ENCODE measurements at regions not wholly inside any gene's neighbourhood (a gene's known extent, or its start where the extent isn't known, plus 50 kb on each side); places are given as distances from the start of the nearest gene placed in this dataset.
"Not testable (repeated sequence)": the region's sequence is repeated elsewhere in the genome, so short reads cannot be mapped to it uniquely, and the experiment has no call there.

- DNase-seq: not testable (repeated sequence)
Observed at GRCh38 chr6:27826612-27826985, 85.6 kb downstream of the OR2B2 start.

GRCh38 chr6:27825848-27826611 is 86.2 kb downstream of the OR2B2 start:
- DNase-seq: not testable (repeated sequence)

- no peak for DNase-seq
Observed at GRCh38 chr6:27825025-27825793, 87.0 kb downstream of the OR2B2 start.

- DNase-seq: peak in 1 of 51 donors; percentile 56
Observed at GRCh38 chr6:27824211-27825024, 87.8 kb downstream of the OR2B2 start.

GRCh38 chr6:27823714-27824210 is 88.4 kb downstream of the OR2B2 start:
- peak in 7 of 51 donors; percentile 11 to 54 (median 29) for DNase-seq

- DNase-seq: no peak
Observed at GRCh38 chr6:27816906-27817305, 95.3 kb downstream of the OR2B2 start.

GRCh38 chr6:27814665-27815424 is 97.4 kb downstream of the OR2B2 start:
- peak in 4 of 51 donors; percentile 5 to 54 (median 23) for DNase-seq

GRCh38 chr6:27814415-27814664 is 97.9 kb downstream of the OR2B2 start:
- DNase-seq: not testable (repeated sequence)

- DNase-seq: no peak
Observed at GRCh38 chr6:27812805-27813492, 99.2 kb downstream of the OR2B2 start.

- no peak for DNase-seq
Observed at GRCh38 chr6:27812078-27812804, 100.0 kb downstream of the OR2B2 start.

- DNase-seq: no peak
Observed at GRCh38 chr6:27811451-27811772, 100.8 kb downstream of the OR2B2 start.

- DNase-seq: no peak
Observed at GRCh38 chr6:27810768-27811450, 101.3 kb downstream of the OR2B2 start.

- peak in 17 of 51 donors; percentile 3 to 61 (median 17) for DNase-seq
Observed at GRCh38 chr6:27809939-27810767, 102.0 kb downstream of the OR2B2 start.

GRCh38 chr6:27809067-27809938 is 102.9 kb downstream of the OR2B2 start:
- no peak for DNase-seq

GRCh38 chr6:27808242-27809066 is 103.7 kb downstream of the OR2B2 start:
- not testable (repeated sequence) for DNase-seq

- peak in 11 of 51 donors; percentile 5 to 61 (median 14) for DNase-seq
Observed at GRCh38 chr6:27807441-27808241, 104.6 kb downstream of the OR2B2 start.

Measured in hypothalamus (tissue), 51 donors.